ENCODE measurements at regions not wholly inside any gene's neighbourhood (a gene's known extent, or its start where the extent isn't known, plus 50 kb on each side); places are given as distances from the start of the nearest gene placed in this dataset.
"Not testable (repeated sequence)": the region's sequence is repeated elsewhere in the genome, so short reads cannot be mapped to it uniquely, and the experiment has no call there.

DNA sequence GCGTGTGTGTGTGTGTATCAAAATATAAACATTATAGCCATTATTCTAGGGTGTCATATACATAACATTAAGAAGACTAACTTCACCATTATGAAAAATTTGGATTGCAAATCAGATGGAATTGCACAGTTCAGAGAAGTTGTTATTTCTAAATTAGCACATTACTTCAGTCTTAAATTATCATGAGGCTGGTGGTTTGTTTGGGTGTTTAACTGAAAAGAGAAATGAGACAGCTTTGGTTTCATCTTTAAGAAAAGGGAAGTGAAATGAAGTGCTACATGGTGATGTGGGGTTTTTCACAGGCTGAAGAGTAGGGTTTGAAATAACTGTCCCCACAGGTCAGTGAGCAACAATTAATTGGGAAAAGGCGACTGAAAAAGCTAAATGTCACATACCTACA lies 161.2 kb upstream of the XIRP2 start:
- Histone ChIP-seq H3K4me1 (ENCODE audit: control insufficient read depth, insufficient read depth, low read length) (no peaks in the 10 kb centered on the region), H3K36me3 (ENCODE audit: control insufficient read depth, insufficient read depth, low read length) (no peaks in the 10 kb centered on the region), H3K4me3 (ENCODE audit: low read depth, low read length) (no peak overlapping the region), H3K9me3 (ENCODE audit: control insufficient read depth, insufficient read depth, low read length) (no peaks in the 10 kb centered on the region), H3K9ac (ENCODE audit: low read depth, low read length) (no peak overlapping the region), H3K27me3 (ENCODE audit: control insufficient read depth, insufficient read depth, low read length) (no peaks in the 10 kb centered on the region)

GRCh38 chr2:166725927-166726924 lies 162.1 kb upstream of the XIRP2 start:
- no peak overlapping the region for H3K9ac ChIP-seq (ENCODE audit: low read depth, low read length)
- H3K27me3 ChIP-seq (ENCODE audit: control insufficient read depth, insufficient read depth, low read length), result no peaks in the 10 kb centered on the region
- H3K4me1 ChIP-seq (ENCODE audit: control insufficient read depth, insufficient read depth, low read length), result no peaks in the 10 kb centered on the region
- H3K36me3 ChIP-seq (ENCODE audit: control insufficient read depth, insufficient read depth, low read length), result no peaks in the 10 kb centered on the region
- H3K9me3 ChIP-seq (ENCODE audit: control insufficient read depth, insufficient read depth, low read length), result no peaks in the 10 kb centered on the region
- H3K4me3 ChIP-seq (ENCODE audit: low read depth, low read length), result no peak overlapping the region

DNA sequence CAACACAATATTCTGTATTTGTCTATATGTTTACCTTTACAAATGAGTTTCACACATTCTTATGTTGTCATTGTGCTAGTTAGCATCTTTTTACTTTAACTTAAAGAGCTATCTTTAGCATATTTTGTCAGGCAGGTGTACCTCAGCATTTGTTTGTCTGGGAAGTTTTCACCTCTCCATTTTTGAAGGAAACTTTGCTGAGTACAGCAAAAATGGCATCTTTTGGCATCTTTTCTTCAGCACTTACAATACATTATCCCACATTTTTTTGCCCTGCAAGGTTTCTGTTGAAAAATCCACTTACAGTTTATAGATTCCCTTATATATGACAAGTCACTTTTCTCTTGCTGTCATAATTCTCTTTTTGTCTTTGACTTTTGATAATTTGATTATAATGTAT lies 171.3 kb upstream of the XIRP2 start:
- Histone ChIP-seq H3K9ac (ENCODE audit: low read depth, low read length) (no peak overlapping the region), H3K36me3 (ENCODE audit: control insufficient read depth, insufficient read depth, low read length) (no peaks in the 10 kb centered on the region), H3K4me1 (ENCODE audit: control insufficient read depth, insufficient read depth, low read length) (no peaks in the 10 kb centered on the region), H3K4me3 (ENCODE audit: low read depth, low read length) (no peak overlapping the region), H3K27me3 (ENCODE audit: control insufficient read depth, insufficient read depth, low read length) (no peaks in the 10 kb centered on the region), H3K9me3 (ENCODE audit: control insufficient read depth, insufficient read depth, low read length) (no peaks in the 10 kb centered on the region)

- Histone ChIP-seq H3K27me3 (ENCODE audit: control insufficient read depth, insufficient read depth, low read length) (no peaks in the 10 kb centered on the region), H3K9me3 (ENCODE audit: control insufficient read depth, insufficient read depth, low read length) (no peaks in the 10 kb centered on the region), H3K9ac (ENCODE audit: low read depth, low read length) (no peak overlapping the region), H3K36me3 (ENCODE audit: control insufficient read depth, insufficient read depth, low read length) (no peaks in the 10 kb centered on the region), H3K4me1 (ENCODE audit: control insufficient read depth, insufficient read depth, low read length) (no peaks in the 10 kb centered on the region), H3K4me3 (ENCODE audit: low read depth, low read length) (no peak overlapping the region)
These were observed 188.2 kb upstream of the XIRP2 start for GRCh38 chr2:166700079-166700478.

- Histone ChIP-seq H3K4me1 (ENCODE audit: control insufficient read depth, insufficient read depth, low read length) (no peaks in the 10 kb centered on the region), H3K9ac (ENCODE audit: low read depth, low read length) (no peak overlapping the region), H3K27me3 (ENCODE audit: control insufficient read depth, insufficient read depth, low read length) (no peaks in the 10 kb centered on the region), H3K36me3 (ENCODE audit: control insufficient read depth, insufficient read depth, low read length) (no peaks in the 10 kb centered on the region), H3K4me3 (ENCODE audit: low read depth, low read length) (no peak overlapping the region), H3K9me3 (ENCODE audit: control insufficient read depth, insufficient read depth, low read length) (no peaks in the 10 kb centered on the region)
These were observed 193.1 kb upstream of the XIRP2 start for GRCh38 chr2:166695154-166695553.

GRCh38 chr2:166686057-166686456 lies 192.0 kb upstream of the SCN7A start:
- H3K36me3 ChIP-seq (ENCODE audit: control insufficient read depth, insufficient read depth, low read length); H3K4me1 ChIP-seq (ENCODE audit: control insufficient read depth, insufficient read depth, low read length); H3K4me3 ChIP-seq (ENCODE audit: low read depth, low read length); H3K27me3 ChIP-seq (ENCODE audit: control insufficient read depth, insufficient read depth, low read length); H3K9me3 ChIP-seq (ENCODE audit: control insufficient read depth, insufficient read depth, low read length); H3K9ac ChIP-seq (ENCODE audit: low read depth, low read length): not testable (repeated sequence)

- Histone ChIP-seq H3K27me3 (ENCODE audit: control insufficient read depth, insufficient read depth, low read length) (no peaks in the 10 kb centered on the region), H3K4me1 (ENCODE audit: control insufficient read depth, insufficient read depth, low read length) (no peaks in the 10 kb centered on the region), H3K9me3 (ENCODE audit: control insufficient read depth, insufficient read depth, low read length) (no peaks in the 10 kb centered on the region), H3K36me3 (ENCODE audit: control insufficient read depth, insufficient read depth, low read length) (no peaks in the 10 kb centered on the region), H3K9ac (ENCODE audit: low read depth, low read length) (no peak overlapping the region), H3K4me3 (ENCODE audit: low read depth, low read length) (no peak overlapping the region)
These were observed 183.9 kb upstream of the SCN7A start for GRCh38 chr2:166677996-166678395.

DNA sequence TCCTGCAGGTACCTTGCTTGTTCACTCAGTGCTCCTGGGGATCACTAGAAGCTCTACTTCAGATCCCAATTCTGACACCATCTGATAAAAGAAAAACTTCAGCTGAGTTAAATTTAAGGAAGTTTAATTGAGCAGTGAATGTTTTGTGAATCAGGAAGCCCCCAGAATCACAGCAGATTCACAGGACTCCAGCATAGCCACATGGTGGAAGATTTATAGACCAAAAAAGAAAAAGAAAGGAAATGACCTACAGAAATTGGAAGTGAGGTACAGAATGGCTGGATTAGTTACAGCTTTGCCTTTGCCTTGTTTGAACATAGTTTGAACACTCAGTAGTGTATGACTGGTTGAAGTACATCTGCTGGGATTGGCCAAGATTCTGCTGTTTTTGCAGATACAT lies 182.7 kb upstream of the SCN7A start:
- no peaks in the 10 kb centered on the region for H3K27me3 ChIP-seq (ENCODE audit: control insufficient read depth, insufficient read depth, low read length)
- H3K4me1 ChIP-seq (ENCODE audit: control insufficient read depth, insufficient read depth, low read length), result no peaks in the 10 kb centered on the region
- H3K9ac ChIP-seq (ENCODE audit: low read depth, low read length), result no peak overlapping the region
- no peak overlapping the region for H3K4me3 ChIP-seq (ENCODE audit: low read depth, low read length)
- H3K36me3 ChIP-seq (ENCODE audit: control insufficient read depth, insufficient read depth, low read length), result no peaks in the 10 kb centered on the region
- H3K9me3 ChIP-seq (ENCODE audit: control insufficient read depth, insufficient read depth, low read length), result no peaks in the 10 kb centered on the region

DNA sequence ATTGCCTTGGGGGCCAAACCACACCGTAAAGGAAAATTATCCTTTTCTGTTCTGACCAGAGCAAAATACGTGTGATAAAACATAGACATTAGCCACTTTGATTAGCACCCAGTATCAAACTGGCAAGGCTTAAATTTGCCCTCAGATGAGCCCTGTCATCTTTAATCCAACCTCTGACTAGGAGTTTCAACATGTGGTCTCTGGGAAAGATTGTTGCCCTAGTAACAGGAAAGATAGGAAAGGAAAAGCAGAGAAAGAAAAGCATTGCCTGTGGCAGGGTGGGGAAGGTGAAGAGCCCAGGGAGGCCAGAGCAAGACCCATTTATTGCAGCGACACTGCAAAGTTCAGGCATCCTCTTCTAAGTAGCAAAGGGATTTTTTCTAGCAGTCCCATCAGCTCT lies 181.5 kb upstream of the SCN7A start:
- H3K36me3 ChIP-seq (ENCODE audit: control insufficient read depth, insufficient read depth, low read length), result no peaks in the 10 kb centered on the region
- no peaks in the 10 kb centered on the region for H3K4me1 ChIP-seq (ENCODE audit: control insufficient read depth, insufficient read depth, low read length)
- H3K4me3 ChIP-seq (ENCODE audit: low read depth, low read length), result no peak overlapping the region
- no peak overlapping the region for H3K9ac ChIP-seq (ENCODE audit: low read depth, low read length)
- no peaks in the 10 kb centered on the region for H3K9me3 ChIP-seq (ENCODE audit: control insufficient read depth, insufficient read depth, low read length)
- H3K27me3 ChIP-seq (ENCODE audit: control insufficient read depth, insufficient read depth, low read length), result no peaks in the 10 kb centered on the region

DNA sequence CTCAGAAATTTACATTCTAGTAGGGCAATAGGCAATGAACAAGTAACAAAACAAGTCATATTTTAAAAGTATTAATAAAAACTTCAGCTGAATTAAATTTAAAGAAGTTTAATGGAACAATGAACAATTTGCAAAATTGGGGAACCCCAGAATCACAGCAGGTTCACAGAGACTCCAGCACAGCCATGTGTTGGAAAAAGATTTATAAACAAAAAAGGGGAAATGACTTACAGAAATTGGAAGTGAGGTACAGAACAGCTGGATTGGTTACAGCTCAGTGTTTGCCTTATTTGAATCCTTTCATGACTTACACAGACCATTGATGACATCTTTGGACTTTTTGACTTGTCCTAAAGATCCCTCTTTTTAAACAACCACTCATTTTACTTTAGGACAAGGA lies 179.9 kb upstream of the SCN7A start:
- Histone ChIP-seq H3K4me1 (ENCODE audit: control insufficient read depth, insufficient read depth, low read length) (no peaks in the 10 kb centered on the region), H3K4me3 (ENCODE audit: low read depth, low read length) (no peak overlapping the region), H3K9ac (ENCODE audit: low read depth, low read length) (no peak overlapping the region), H3K36me3 (ENCODE audit: control insufficient read depth, insufficient read depth, low read length) (no peaks in the 10 kb centered on the region), H3K9me3 (ENCODE audit: control insufficient read depth, insufficient read depth, low read length) (no peaks in the 10 kb centered on the region), H3K27me3 (ENCODE audit: control insufficient read depth, insufficient read depth, low read length) (no peaks in the 10 kb centered on the region)

DNA sequence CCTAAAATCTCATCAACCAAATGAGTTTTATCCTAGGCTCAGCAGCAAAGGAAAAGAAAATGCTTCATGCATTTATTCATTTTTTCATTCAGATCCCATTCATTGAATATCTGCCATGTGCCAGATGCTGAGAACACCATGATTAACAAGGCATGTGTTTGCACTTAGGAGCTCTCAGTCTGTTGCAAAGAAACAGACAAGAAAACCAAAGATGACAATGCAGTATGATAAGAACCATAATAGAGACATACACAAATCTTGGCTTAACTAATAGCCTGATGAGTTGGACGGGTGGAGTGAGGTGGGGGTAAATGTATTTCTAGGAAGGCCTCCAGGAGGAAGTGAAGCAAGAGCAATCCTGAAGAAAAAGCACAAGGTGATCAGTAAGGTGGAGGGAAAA lies 177.8 kb upstream of the SCN7A start:
- Histone ChIP-seq H3K9me3 (ENCODE audit: control insufficient read depth, insufficient read depth, low read length) (no peaks in the 10 kb centered on the region), H3K9ac (ENCODE audit: low read depth, low read length) (no peak overlapping the region), H3K36me3 (ENCODE audit: control insufficient read depth, insufficient read depth, low read length) (no peaks in the 10 kb centered on the region), H3K27me3 (ENCODE audit: control insufficient read depth, insufficient read depth, low read length) (no peaks in the 10 kb centered on the region), H3K4me1 (ENCODE audit: control insufficient read depth, insufficient read depth, low read length) (no peaks in the 10 kb centered on the region), H3K4me3 (ENCODE audit: low read depth, low read length) (no peak overlapping the region)

- Histone ChIP-seq H3K27me3 (ENCODE audit: control insufficient read depth, insufficient read depth, low read length) (no peaks in the 10 kb centered on the region), H3K9me3 (ENCODE audit: control insufficient read depth, insufficient read depth, low read length) (no peaks in the 10 kb centered on the region), H3K4me3 (ENCODE audit: low read depth, low read length) (no peak overlapping the region), H3K36me3 (ENCODE audit: control insufficient read depth, insufficient read depth, low read length) (no peaks in the 10 kb centered on the region), H3K9ac (ENCODE audit: low read depth, low read length) (no peak overlapping the region), H3K4me1 (ENCODE audit: control insufficient read depth, insufficient read depth, low read length) (no peaks in the 10 kb centered on the region)
These were observed 177.2 kb upstream of the SCN7A start for GRCh38 chr2:166671235-166671634.
